ENCODE measurements at regions not wholly inside any gene's neighbourhood (a gene's known extent, or its start where the extent isn't known, plus 50 kb on each side); places are given as distances from the start of the nearest gene placed in this dataset.

- TF ChIP-seq, protein P1, sequence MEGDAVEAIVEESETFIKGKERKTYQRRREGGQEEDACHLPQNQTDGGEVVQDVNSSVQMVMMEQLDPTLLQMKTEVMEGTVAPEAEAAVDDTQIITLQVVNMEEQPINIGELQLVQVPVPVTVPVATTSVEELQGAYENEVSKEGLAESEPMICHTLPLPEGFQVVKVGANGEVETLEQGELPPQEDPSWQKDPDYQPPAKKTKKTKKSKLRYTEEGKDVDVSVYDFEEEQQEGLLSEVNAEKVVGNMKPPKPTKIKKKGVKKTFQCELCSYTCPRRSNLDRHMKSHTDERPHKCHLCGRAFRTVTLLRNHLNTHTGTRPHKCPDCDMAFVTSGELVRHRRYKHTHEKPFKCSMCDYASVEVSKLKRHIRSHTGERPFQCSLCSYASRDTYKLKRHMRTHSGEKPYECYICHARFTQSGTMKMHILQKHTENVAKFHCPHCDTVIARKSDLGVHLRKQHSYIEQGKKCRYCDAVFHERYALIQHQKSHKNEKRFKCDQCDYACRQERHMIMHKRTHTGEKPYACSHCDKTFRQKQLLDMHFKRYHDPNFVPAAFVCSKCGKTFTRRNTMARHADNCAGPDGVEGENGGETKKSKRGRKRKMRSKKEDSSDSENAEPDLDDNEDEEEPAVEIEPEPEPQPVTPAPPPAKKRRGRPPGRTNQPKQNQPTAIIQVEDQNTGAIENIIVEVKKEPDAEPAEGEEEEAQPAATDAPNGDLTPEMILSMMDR (IDR thresholded peaks at IDR 0.05; ENCODE audit: low read depth, low read length, poor library complexity, severe bottlenecking): no peak
- TF ChIP-seq EZH2phosphoT487 (IDR thresholded peaks at IDR 0.05; ENCODE audit: borderline replicate concordance, low read length): no peak
These were observed 216.8 kb downstream of the TEX29 start for GRCh38 chr13:111537115-111537728.

Data from DOHH2 (cell line).